ENCODE measurements at regions not wholly inside any gene's neighbourhood (a gene's known extent, or its start where the extent isn't known, plus 50 kb on each side); places are given as distances from the start of the nearest gene placed in this dataset.

DNA sequence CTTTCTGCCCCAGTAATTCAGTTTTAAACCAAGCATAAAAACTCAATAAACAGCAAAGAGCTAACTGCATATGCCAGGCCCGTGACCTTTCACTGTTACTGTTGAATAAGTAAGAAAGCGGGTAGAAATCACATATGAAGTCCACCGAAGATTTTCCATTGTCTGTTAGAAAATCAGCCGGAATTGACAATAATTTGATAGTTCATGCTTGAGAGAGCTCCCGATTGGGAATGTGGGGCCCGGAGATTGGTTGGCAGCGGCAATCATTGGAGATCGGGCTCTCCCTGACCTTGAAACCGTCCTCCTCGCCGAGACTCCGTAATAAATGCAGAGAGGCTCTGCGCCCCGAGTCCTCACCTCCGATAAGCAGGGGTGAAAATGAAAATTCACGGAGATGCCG lies 709.6 kb downstream of the BRD1 start:
- TF ChIP-seq ZNF792 (tag by site-specific recombination; IDR thresholded peaks at IDR 0.05) = no peak
- no peak for TF ChIP-seq ZNF23 (tag by site-specific recombination; IDR thresholded peaks at IDR 0.05; ENCODE audit: borderline replicate concordance)
- TF ChIP-seq, protein P1, sequence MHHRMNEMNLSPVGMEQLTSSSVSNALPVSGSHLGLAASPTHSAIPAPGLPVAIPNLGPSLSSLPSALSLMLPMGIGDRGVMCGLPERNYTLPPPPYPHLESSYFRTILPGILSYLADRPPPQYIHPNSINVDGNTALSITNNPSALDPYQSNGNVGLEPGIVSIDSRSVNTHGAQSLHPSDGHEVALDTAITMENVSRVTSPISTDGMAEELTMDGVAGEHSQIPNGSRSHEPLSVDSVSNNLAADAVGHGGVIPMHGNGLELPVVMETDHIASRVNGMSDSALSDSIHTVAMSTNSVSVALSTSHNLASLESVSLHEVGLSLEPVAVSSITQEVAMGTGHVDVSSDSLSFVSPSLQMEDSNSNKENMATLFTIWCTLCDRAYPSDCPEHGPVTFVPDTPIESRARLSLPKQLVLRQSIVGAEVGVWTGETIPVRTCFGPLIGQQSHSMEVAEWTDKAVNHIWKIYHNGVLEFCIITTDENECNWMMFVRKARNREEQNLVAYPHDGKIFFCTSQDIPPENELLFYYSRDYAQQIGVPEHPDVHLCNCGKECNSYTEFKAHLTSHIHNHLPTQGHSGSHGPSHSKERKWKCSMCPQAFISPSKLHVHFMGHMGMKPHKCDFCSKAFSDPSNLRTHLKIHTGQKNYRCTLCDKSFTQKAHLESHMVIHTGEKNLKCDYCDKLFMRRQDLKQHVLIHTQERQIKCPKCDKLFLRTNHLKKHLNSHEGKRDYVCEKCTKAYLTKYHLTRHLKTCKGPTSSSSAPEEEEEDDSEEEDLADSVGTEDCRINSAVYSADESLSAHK (tag by site-specific recombination; IDR thresholded peaks at IDR 0.05) = no peak
- TF ChIP-seq ZNF274 (IDR thresholded peaks at IDR 0.05; ENCODE audit: low read length) = no peak
- TF ChIP-seq ZNF274 (tag by site-specific recombination; IDR thresholded peaks at IDR 0.05; ENCODE audit: borderline replicate concordance) = no peak
- TF ChIP-seq, protein P2, sequence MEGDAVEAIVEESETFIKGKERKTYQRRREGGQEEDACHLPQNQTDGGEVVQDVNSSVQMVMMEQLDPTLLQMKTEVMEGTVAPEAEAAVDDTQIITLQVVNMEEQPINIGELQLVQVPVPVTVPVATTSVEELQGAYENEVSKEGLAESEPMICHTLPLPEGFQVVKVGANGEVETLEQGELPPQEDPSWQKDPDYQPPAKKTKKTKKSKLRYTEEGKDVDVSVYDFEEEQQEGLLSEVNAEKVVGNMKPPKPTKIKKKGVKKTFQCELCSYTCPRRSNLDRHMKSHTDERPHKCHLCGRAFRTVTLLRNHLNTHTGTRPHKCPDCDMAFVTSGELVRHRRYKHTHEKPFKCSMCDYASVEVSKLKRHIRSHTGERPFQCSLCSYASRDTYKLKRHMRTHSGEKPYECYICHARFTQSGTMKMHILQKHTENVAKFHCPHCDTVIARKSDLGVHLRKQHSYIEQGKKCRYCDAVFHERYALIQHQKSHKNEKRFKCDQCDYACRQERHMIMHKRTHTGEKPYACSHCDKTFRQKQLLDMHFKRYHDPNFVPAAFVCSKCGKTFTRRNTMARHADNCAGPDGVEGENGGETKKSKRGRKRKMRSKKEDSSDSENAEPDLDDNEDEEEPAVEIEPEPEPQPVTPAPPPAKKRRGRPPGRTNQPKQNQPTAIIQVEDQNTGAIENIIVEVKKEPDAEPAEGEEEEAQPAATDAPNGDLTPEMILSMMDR (tag by site-specific recombination; IDR thresholded peaks at IDR 0.05) = no peak
- TF ChIP-seq MEIS1 (CRISPR knock-in tag; IDR thresholded peaks at IDR 0.05; ENCODE audit: borderline replicate concordance) = no peak
- TF ChIP-seq ZNF776 (tag by site-specific recombination; IDR thresholded peaks at IDR 0.05; ENCODE audit: borderline replicate concordance) = no peak
- TF ChIP-seq, protein P3, sequence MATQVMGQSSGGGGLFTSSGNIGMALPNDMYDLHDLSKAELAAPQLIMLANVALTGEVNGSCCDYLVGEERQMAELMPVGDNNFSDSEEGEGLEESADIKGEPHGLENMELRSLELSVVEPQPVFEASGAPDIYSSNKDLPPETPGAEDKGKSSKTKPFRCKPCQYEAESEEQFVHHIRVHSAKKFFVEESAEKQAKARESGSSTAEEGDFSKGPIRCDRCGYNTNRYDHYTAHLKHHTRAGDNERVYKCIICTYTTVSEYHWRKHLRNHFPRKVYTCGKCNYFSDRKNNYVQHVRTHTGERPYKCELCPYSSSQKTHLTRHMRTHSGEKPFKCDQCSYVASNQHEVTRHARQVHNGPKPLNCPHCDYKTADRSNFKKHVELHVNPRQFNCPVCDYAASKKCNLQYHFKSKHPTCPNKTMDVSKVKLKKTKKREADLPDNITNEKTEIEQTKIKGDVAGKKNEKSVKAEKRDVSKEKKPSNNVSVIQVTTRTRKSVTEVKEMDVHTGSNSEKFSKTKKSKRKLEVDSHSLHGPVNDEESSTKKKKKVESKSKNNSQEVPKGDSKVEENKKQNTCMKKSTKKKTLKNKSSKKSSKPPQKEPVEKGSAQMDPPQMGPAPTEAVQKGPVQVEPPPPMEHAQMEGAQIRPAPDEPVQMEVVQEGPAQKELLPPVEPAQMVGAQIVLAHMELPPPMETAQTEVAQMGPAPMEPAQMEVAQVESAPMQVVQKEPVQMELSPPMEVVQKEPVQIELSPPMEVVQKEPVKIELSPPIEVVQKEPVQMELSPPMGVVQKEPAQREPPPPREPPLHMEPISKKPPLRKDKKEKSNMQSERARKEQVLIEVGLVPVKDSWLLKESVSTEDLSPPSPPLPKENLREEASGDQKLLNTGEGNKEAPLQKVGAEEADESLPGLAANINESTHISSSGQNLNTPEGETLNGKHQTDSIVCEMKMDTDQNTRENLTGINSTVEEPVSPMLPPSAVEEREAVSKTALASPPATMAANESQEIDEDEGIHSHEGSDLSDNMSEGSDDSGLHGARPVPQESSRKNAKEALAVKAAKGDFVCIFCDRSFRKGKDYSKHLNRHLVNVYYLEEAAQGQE (tag by site-specific recombination; IDR thresholded peaks at IDR 0.05) = no peak
- TF ChIP-seq YY2 (tag by site-specific recombination; IDR thresholded peaks at IDR 0.05) = no peak
- no peak for TF ChIP-seq ZNF24 (tag by site-specific recombination; IDR thresholded peaks at IDR 0.05)
